ENCODE measurements at regions not wholly inside any gene's neighbourhood (a gene's known extent, or its start where the extent isn't known, plus 50 kb on each side); places are given as distances from the start of the nearest gene placed in this dataset.

DNA sequence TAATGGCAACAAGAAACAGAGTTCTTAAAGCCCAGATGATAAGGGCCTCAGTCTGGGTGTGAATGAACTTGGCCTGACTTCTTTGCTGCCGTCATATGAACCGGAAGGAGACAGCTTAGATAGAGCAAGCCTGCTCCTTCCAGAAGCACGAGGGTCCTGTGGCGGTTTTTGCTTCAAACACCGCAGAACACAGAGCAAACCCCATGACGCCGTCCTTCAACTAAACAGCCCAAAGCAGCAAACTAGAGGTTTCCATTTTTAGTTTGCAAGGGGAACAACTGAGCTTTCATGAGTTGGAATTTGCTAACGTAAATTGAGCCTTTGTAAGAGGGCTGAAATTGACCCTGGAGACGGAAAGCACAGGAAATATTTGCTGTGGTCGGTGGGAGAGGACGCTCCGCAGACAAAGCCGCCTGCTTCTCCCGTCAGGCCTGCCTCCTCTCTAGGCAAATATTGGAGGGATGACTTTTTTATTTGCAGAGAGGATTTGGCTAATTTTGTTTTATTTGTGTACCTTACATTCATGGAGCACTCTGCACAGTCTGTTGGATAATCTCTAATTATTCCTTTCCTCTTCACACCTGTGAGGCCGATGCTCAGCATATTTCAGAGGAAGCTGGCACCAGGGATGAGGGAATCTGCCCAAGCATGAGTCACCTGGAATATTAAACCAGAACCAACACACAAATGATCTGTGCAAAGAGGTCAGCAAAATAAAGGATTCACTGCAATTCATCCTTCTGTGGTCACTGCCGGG is 134.0 kb upstream of the NCK2 start:
- Histone ChIP-seq H3K9me3 (ENCODE audit: low read length) (no peaks in the 10 kb centered on the region), H3K36me3 (ENCODE audit: insufficient read depth, low read length) (no peaks in the 10 kb centered on the region), H3K9ac (ENCODE audit: low read length) (no peak overlapping the region), H4K20me1 (ENCODE audit: insufficient read depth) (no peaks in the 10 kb centered on the region), H3F3A (ENCODE audit: insufficient read depth, low read length, poor library complexity, severe bottlenecking) (no peaks in the 10 kb centered on the region), H3K4me2 (ENCODE audit: low read length) (no peak overlapping the region), H3K27me3 (ENCODE audit: insufficient read depth, low read depth, low read length) (no peaks in the 10 kb centered on the region), H2AFZ (ENCODE audit: low read depth, low read length) (no peak overlapping the region), H3K4me3 (ENCODE audit: low read length) (no peak overlapping the region), H3K79me2 (replicated peaks; ENCODE audit: insufficient read depth, low read length) (no peaks in the 10 kb centered on the region), H3K9me2 (ENCODE audit: insufficient read depth, low read length) (no peaks in the 10 kb centered on the region), H3K27ac (ENCODE audit: low read length) (no peak overlapping the region)
- no peak for TF ChIP-seq SMC3 (conservative IDR thresholded peaks at IDR 0.05; ENCODE audit: poor library complexity)
- no peak for TF ChIP-seq TAF1 (IDR thresholded peaks at IDR 0.05; ENCODE audit: low read depth)
- no peak for TF ChIP-seq RAD21 (conservative IDR thresholded peaks at IDR 0.05)
- TF ChIP-seq, protein P1, sequence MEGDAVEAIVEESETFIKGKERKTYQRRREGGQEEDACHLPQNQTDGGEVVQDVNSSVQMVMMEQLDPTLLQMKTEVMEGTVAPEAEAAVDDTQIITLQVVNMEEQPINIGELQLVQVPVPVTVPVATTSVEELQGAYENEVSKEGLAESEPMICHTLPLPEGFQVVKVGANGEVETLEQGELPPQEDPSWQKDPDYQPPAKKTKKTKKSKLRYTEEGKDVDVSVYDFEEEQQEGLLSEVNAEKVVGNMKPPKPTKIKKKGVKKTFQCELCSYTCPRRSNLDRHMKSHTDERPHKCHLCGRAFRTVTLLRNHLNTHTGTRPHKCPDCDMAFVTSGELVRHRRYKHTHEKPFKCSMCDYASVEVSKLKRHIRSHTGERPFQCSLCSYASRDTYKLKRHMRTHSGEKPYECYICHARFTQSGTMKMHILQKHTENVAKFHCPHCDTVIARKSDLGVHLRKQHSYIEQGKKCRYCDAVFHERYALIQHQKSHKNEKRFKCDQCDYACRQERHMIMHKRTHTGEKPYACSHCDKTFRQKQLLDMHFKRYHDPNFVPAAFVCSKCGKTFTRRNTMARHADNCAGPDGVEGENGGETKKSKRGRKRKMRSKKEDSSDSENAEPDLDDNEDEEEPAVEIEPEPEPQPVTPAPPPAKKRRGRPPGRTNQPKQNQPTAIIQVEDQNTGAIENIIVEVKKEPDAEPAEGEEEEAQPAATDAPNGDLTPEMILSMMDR (IDR thresholded peaks at IDR 0.05; ENCODE audit: poor library complexity, severe bottlenecking), result no peak
- TF ChIP-seq, protein P2, sequence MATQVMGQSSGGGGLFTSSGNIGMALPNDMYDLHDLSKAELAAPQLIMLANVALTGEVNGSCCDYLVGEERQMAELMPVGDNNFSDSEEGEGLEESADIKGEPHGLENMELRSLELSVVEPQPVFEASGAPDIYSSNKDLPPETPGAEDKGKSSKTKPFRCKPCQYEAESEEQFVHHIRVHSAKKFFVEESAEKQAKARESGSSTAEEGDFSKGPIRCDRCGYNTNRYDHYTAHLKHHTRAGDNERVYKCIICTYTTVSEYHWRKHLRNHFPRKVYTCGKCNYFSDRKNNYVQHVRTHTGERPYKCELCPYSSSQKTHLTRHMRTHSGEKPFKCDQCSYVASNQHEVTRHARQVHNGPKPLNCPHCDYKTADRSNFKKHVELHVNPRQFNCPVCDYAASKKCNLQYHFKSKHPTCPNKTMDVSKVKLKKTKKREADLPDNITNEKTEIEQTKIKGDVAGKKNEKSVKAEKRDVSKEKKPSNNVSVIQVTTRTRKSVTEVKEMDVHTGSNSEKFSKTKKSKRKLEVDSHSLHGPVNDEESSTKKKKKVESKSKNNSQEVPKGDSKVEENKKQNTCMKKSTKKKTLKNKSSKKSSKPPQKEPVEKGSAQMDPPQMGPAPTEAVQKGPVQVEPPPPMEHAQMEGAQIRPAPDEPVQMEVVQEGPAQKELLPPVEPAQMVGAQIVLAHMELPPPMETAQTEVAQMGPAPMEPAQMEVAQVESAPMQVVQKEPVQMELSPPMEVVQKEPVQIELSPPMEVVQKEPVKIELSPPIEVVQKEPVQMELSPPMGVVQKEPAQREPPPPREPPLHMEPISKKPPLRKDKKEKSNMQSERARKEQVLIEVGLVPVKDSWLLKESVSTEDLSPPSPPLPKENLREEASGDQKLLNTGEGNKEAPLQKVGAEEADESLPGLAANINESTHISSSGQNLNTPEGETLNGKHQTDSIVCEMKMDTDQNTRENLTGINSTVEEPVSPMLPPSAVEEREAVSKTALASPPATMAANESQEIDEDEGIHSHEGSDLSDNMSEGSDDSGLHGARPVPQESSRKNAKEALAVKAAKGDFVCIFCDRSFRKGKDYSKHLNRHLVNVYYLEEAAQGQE (IDR thresholded peaks at IDR 0.05; ENCODE audit: borderline replicate concordance), result no peak
- TF ChIP-seq MXI1 (conservative IDR thresholded peaks at IDR 0.05; ENCODE audit: poor library complexity, severe bottlenecking), result no peak
- no peak for TF ChIP-seq EP300 (conservative IDR thresholded peaks at IDR 0.05; ENCODE audit: poor library complexity, severe bottlenecking)
- TF ChIP-seq EZH2 (IDR thresholded peaks at IDR 0.05; ENCODE audit: borderline replicate concordance, insufficient read depth, low read length, poor library complexity, severe bottlenecking), result no peak
- no peak for TF ChIP-seq POLR2AphosphoS5 (IDR thresholded peaks at IDR 0.05)

DNA sequence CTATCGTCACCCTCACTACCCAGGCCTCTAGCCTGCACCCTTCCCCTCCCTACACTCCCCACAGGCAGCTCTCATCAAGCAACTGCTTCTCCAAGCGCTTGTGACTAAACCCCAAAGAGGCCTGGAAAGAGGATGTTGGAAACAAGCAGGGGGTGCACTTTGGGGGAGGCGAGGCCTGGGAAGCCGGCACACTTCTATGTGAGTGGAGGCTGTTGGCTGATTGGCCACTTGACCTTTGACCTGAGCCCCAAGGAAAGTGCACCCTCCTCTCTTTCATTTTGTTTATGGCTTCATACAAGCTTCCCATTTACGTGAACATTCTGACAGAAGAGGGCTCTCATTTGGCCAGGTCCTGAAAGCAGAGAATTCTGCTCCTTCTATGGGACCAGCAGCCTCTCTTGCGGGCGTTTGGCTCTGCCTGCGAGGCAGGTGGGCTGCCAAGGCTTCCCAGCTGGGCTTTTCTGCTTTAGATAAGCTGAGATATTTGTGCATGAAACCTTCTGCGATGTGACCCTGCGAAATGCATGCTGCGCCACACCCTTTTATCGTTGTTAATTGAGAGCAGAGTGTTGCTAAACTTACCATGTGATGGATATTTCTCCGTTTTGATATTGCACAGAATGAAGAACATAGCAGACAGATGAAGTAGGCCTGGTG is 134.8 kb upstream of the NCK2 start:
- Histone ChIP-seq H4K20me1 (ENCODE audit: insufficient read depth) (no peaks in the 10 kb centered on the region), H3K27ac (ENCODE audit: low read length) (no peak overlapping the region), H3F3A (ENCODE audit: insufficient read depth, low read length, poor library complexity, severe bottlenecking) (no peaks in the 10 kb centered on the region), H3K4me2 (ENCODE audit: low read length) (no peak overlapping the region), H3K9ac (ENCODE audit: low read length) (no peak overlapping the region), H3K9me3 (ENCODE audit: low read length) (no peaks in the 10 kb centered on the region), H2AFZ (ENCODE audit: low read depth, low read length) (no peak overlapping the region), H3K79me2 (replicated peaks; ENCODE audit: insufficient read depth, low read length) (no peaks in the 10 kb centered on the region), H3K9me2 (ENCODE audit: insufficient read depth, low read length) (no peaks in the 10 kb centered on the region), H3K36me3 (ENCODE audit: insufficient read depth, low read length) (no peaks in the 10 kb centered on the region), H3K27me3 (ENCODE audit: insufficient read depth, low read depth, low read length) (no peaks in the 10 kb centered on the region), H3K4me3 (ENCODE audit: low read length) (no peak overlapping the region)
- TF ChIP-seq SMC3 (conservative IDR thresholded peaks at IDR 0.05; ENCODE audit: poor library complexity) (no peak), EP300 (conservative IDR thresholded peaks at IDR 0.05; ENCODE audit: poor library complexity, severe bottlenecking) (no peak), RAD21 (conservative IDR thresholded peaks at IDR 0.05) (no peak), EZH2 (IDR thresholded peaks at IDR 0.05; ENCODE audit: borderline replicate concordance, insufficient read depth, low read length, poor library complexity, severe bottlenecking) (no peak), MXI1 (conservative IDR thresholded peaks at IDR 0.05; ENCODE audit: poor library complexity, severe bottlenecking) (no peak), POLR2AphosphoS5 (IDR thresholded peaks at IDR 0.05) (no peak), TAF1 (IDR thresholded peaks at IDR 0.05; ENCODE audit: low read depth) (no peak)
- TF ChIP-seq, protein P1 (IDR thresholded peaks at IDR 0.05; ENCODE audit: poor library complexity, severe bottlenecking), result no peak
- TF ChIP-seq, protein P2 (IDR thresholded peaks at IDR 0.05; ENCODE audit: borderline replicate concordance), result no peak
